PC-9 (cell line): ENCODE measurements at regions not wholly inside any gene's neighbourhood (a gene's known extent, or its start where the extent isn't known, plus 50 kb on each side); places are given as distances from the start of the nearest gene placed in this dataset.

ENCODE experiments used
- BruUV-seq: library from RNA; stranded (reverse); fragments of 400-500 nt; replicated peaks from 2 replicates; lab custom pipeline; 2021; lab: Mats Ljungman, UMichigan
- CTCF ChIA-PET: fragments of 300-600 bp; sonication (Branson Sonifier 250); formaldehyde crosslinking; loops from one replicate; lab custom pipeline; 2022; ENCODE audit warnings: antibody characterized with exemption; lab: Charles Lee
- POLR2A ChIA-PET: fragments of 300-600 bp; sonication (Branson Sonifier 250); formaldehyde crosslinking; loops from one replicate; lab custom pipeline; 2022; ENCODE audit warnings: antibody characterized with exemption; ENCODE audit not compliant: unreplicated experiment; lab: Charles Lee
- DNase-seq, 2 experiments: peaks; one replicate each; pipeline versions ENCODE4 v3.0.0 to v3.0.0-alpha.2; 2015 to 2022; ENCODE audit warnings: mixed read lengths in 1 of 2
- H2AFZ ChIP-seq: fragments of 200-600 bp; sonication (generic); 2 replicates; pipeline ENCODE4 v1.8.1; 2017; ENCODE audit warnings: antibody characterized with exemption
- H3F3A ChIP-seq: fragments of 200-600 bp; sonication (generic); 2 replicates; pipeline ENCODE4 v1.8.1; 2017; ENCODE audit warnings: antibody characterized with exemption, mild to moderate bottlenecking, low read depth; ENCODE audit not compliant: insufficient read depth
- H3K27ac ChIP-seq: fragments of 200-600 bp; sonication (generic); 2 replicates; pipeline ENCODE4 v1.6.1; 2016; ENCODE audit warnings: mixed run types
- H3K27me3 ChIP-seq: fragments of 200-600 bp; sonication (generic); 2 replicates; pipeline ENCODE4 v1.6.1; 2016; ENCODE audit warnings: low read depth, mixed run types; ENCODE audit not compliant: insufficient read depth
- H3K36me3 ChIP-seq: fragments of 200-600 bp; sonication (generic); 2 replicates; pipeline ENCODE4 v1.6.1; 2016; ENCODE audit warnings: low read depth, mixed run types
- H3K4me1 ChIP-seq: fragments of 200-600 bp; sonication (generic); replicated peaks from 2 replicates; pipeline ENCODE4 v1.6.1; 2016; ENCODE audit warnings: mixed run types; ENCODE audit not compliant: insufficient read depth
- H3K4me2 ChIP-seq: fragments of 200-600 bp; sonication (generic); 2 replicates; pipeline ENCODE4 v1.6.1; 2017; ENCODE audit warnings: mixed run types
- H3K4me3 ChIP-seq: fragments of 200-600 bp; sonication (generic); 2 replicates; pipeline ENCODE4 v1.6.1; 2016; ENCODE audit warnings: mixed run types
- H3K79me2 ChIP-seq: fragments of 200-600 bp; sonication (generic); 2 replicates; pipeline ENCODE4 v1.6.1; 2017; ENCODE audit warnings: low read depth, mixed run types
- H3K9me2 ChIP-seq: fragments of 200-600 bp; sonication (generic); 2 replicates; pipeline ENCODE4 v1.8.1; 2017; ENCODE audit warnings: mild to moderate bottlenecking; ENCODE audit not compliant: insufficient read depth
- H3K9me3 ChIP-seq: fragments of 200-600 bp; sonication (generic); 2 replicates; pipeline ENCODE4 v1.8.1; 2016; ENCODE audit warnings: low read depth; ENCODE audit not compliant: insufficient read depth
- H4K20me1 ChIP-seq: fragments of 200-600 bp; sonication (generic); 2 replicates; pipeline ENCODE4 v1.8.1; 2017; ENCODE audit not compliant: insufficient read depth
- EZH2 ChIP-seq: fragments of 200-600 bp; sonication (generic); IDR thresholded peaks from 2 replicates; pipeline ENCODE4 v1.8.0; 2017; ENCODE audit warnings: antibody characterized with exemption, low read depth
- intact Hi-C: fragments of 100-400 bp; cut with micrococcal nuclease; formaldehyde crosslinking; loops from one replicate; pipeline ENCODE4 v1.10.0; 2022; ENCODE audit not compliant: unreplicated experiment
- TF ChIP-seq, protein P1 (sequence below): fragments of 200-600 bp; sonication (generic); conservative IDR thresholded peaks from 2 replicates; pipeline ENCODE4 v1.6.1; 2017; ENCODE audit warnings: mixed run types, antibody characterized with exemption, mild to moderate bottlenecking, moderate library complexity

DNA sequence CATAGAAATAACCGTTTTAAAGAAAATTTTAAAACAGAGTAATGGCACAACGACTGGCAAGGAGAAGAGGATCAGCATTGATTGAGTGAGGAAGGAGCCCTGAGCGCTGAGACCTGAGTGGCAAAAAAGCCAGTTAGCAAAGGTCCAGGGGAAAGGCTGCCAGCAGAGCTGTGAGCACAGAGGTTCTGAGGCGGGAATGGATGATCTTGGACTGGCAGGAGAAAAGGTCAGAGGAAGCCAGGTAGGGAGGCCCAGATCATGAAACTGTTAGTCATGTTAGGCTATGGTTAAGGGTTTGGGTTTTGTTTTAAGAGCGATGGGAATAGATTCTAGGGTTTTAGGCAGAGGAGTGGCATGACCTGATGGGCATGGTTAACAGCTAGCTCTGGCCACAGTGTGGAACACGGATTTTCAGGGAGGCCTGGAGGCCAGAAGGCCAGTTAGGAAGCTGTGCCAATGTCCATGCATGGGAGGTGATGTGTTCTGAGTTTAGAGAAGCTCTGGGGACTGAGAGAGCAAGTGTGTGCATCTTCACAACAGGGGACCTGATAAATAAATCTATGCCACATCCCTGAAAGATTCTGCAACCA, 57.7 kb upstream of the GALNT10 start:
- no TSS peak for BruUV-seq
- H3K9me2 ChIP-seq, result no peaks in the 10 kb centered on the region
- no peaks in the 10 kb centered on the region for H4K20me1 ChIP-seq
- no peaks in the 10 kb centered on the region for H3K9me3 ChIP-seq
- TF ChIP-seq EZH2, result no peak
- TF ChIP-seq, protein P1, sequence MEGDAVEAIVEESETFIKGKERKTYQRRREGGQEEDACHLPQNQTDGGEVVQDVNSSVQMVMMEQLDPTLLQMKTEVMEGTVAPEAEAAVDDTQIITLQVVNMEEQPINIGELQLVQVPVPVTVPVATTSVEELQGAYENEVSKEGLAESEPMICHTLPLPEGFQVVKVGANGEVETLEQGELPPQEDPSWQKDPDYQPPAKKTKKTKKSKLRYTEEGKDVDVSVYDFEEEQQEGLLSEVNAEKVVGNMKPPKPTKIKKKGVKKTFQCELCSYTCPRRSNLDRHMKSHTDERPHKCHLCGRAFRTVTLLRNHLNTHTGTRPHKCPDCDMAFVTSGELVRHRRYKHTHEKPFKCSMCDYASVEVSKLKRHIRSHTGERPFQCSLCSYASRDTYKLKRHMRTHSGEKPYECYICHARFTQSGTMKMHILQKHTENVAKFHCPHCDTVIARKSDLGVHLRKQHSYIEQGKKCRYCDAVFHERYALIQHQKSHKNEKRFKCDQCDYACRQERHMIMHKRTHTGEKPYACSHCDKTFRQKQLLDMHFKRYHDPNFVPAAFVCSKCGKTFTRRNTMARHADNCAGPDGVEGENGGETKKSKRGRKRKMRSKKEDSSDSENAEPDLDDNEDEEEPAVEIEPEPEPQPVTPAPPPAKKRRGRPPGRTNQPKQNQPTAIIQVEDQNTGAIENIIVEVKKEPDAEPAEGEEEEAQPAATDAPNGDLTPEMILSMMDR, result no peak
- H3K36me3 ChIP-seq, result no peaks in the 10 kb centered on the region
- H3K4me1 ChIP-seq, result peaks cover 7% of the 10 kb centered on the region
- no peaks in the 10 kb centered on the region for H3K79me2 ChIP-seq
- no peak overlapping the region for H2AFZ ChIP-seq
- no peak overlapping the region for H3K4me3 ChIP-seq
- H3K27ac ChIP-seq, result no peak overlapping the region
- CTCF ChIA-PET, result no interaction called here
- no peaks in the 10 kb centered on the region for H3K27me3 ChIP-seq
- POLR2A ChIA-PET, result no interaction called here
- H3F3A ChIP-seq, result no peaks in the 10 kb centered on the region
- no peak overlapping the region for H3K4me2 ChIP-seq
- no peak for DNase-seq
- intact Hi-C loops, result no loop called here

DNA sequence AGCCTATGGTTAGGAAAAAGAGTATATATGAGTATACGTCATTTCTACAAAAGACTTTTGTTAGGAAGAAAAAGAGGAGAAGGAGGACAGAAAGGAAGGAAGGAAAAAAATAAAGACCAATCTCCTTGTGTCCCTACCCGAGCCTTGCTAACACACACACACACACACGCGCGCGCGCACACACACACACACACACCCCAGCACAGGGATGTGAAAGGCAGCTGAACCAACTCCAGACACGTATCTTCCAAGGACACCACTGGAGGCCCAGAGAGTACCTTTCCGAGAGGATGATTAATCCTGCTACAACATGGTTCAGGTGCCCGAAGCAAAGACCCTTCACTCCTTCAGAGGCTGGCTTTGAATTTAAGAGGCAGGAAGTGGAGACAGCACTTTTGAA, 56.9 kb upstream of the GALNT10 start:
- no TSS peak for BruUV-seq
- TF ChIP-seq, protein P1, result no peak
- TF ChIP-seq EZH2, result no peak
- H2AFZ ChIP-seq, result no peak overlapping the region
- no peaks in the 10 kb centered on the region for H3K9me3 ChIP-seq
- H3K4me3 ChIP-seq, result no peak overlapping the region
- ChIA-PET POLR2A (interaction anchor here (0.6 kb wide), 1 partner anchor 309 kb away, joined by 3 read pairs; no protein-coding TSS in a partner anchor), CTCF (no interaction called here)
- no peaks in the 10 kb centered on the region for H3F3A ChIP-seq
- H3K79me2 ChIP-seq, result no peaks in the 10 kb centered on the region
- peaks cover 7% of the 10 kb centered on the region for H3K4me1 ChIP-seq
- DNase-seq, result no peak
- H3K9me2 ChIP-seq, result no peaks in the 10 kb centered on the region
- H4K20me1 ChIP-seq, result no peaks in the 10 kb centered on the region
- H3K27me3 ChIP-seq, result no peaks in the 10 kb centered on the region
- intact Hi-C loops, result no loop called here
- no peak overlapping the region for H3K4me2 ChIP-seq
- no peak overlapping the region for H3K27ac ChIP-seq
- H3K36me3 ChIP-seq, result no peaks in the 10 kb centered on the region

DNA sequence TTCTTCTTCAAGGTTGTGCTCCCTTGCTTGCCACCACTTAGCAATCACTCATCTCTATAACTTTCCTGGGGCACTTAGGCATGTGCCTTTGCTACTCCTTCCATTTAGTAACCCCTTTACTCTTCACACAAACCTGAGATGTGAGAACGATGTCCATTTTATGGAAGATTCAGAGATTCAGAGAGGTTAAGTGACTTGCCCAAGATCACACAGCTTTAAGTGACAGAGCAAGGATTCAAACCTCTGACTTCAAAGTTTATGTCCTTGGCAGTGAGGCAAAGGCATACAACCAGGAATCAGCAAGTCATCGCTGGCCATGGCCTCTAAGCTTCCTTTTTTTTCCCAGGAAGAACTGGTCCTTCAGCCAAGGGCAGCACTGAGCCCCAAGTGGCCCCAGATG, 56.0 kb upstream of the GALNT10 start:
- no peak overlapping the region for H3K27ac ChIP-seq
- H3K4me2 ChIP-seq, result no peak overlapping the region
- POLR2A ChIA-PET, result no interaction called here
- no peak for DNase-seq
- no peak for TF ChIP-seq EZH2
- TF ChIP-seq, protein P1, result no peak
- H3F3A ChIP-seq, result no peaks in the 10 kb centered on the region
- no peaks in the 10 kb centered on the region for H4K20me1 ChIP-seq
- H2AFZ ChIP-seq, result no peak overlapping the region
- no peaks in the 10 kb centered on the region for H3K9me3 ChIP-seq
- no peak overlapping the region for H3K4me3 ChIP-seq
- no peaks in the 10 kb centered on the region for H3K79me2 ChIP-seq
- H3K27me3 ChIP-seq, result no peaks in the 10 kb centered on the region
- H3K9me2 ChIP-seq, result no peaks in the 10 kb centered on the region
- CTCF ChIA-PET, result no interaction called here
- no TSS peak for BruUV-seq
- intact Hi-C loops, result no loop called here
- H3K36me3 ChIP-seq, result no peaks in the 10 kb centered on the region
- peaks cover 7% of the 10 kb centered on the region for H3K4me1 ChIP-seq
